ENCODE measurements at regions not wholly inside any gene's neighbourhood (a gene's known extent, or its start where the extent isn't known, plus 50 kb on each side); places are given as distances from the start of the nearest gene placed in this dataset.

DNA sequence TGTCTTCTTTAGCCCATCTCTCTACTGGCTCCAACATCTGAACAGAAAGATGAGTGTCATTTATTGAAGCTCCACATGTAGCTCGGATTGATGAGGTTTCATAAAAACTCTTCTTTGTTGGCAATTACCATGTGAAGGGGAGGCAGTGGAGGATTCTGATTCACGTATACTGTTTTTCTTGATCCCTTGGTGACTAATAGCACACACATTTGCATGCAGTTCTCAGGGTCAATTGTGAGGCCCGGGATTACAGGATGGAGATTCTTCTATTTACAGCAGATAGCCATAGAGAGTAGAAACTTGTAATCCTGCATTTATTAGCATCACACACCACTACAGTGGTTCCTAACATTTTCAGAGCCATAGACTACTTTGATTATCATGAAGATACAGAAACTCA lies 133.2 kb upstream of the MARCHF11 start:
- H3K4me3 ChIP-seq (replicated peaks; ENCODE audit: low read depth, low read length), result no peak overlapping the region
- DNase-seq (ENCODE audit: extremely low read depth, low read depth), result no peak
- TF ChIP-seq, protein P1, sequence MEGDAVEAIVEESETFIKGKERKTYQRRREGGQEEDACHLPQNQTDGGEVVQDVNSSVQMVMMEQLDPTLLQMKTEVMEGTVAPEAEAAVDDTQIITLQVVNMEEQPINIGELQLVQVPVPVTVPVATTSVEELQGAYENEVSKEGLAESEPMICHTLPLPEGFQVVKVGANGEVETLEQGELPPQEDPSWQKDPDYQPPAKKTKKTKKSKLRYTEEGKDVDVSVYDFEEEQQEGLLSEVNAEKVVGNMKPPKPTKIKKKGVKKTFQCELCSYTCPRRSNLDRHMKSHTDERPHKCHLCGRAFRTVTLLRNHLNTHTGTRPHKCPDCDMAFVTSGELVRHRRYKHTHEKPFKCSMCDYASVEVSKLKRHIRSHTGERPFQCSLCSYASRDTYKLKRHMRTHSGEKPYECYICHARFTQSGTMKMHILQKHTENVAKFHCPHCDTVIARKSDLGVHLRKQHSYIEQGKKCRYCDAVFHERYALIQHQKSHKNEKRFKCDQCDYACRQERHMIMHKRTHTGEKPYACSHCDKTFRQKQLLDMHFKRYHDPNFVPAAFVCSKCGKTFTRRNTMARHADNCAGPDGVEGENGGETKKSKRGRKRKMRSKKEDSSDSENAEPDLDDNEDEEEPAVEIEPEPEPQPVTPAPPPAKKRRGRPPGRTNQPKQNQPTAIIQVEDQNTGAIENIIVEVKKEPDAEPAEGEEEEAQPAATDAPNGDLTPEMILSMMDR (IDR thresholded peaks at IDR 0.05; ENCODE audit: low read depth, low read length, missing control alignments), result no peak

DNA sequence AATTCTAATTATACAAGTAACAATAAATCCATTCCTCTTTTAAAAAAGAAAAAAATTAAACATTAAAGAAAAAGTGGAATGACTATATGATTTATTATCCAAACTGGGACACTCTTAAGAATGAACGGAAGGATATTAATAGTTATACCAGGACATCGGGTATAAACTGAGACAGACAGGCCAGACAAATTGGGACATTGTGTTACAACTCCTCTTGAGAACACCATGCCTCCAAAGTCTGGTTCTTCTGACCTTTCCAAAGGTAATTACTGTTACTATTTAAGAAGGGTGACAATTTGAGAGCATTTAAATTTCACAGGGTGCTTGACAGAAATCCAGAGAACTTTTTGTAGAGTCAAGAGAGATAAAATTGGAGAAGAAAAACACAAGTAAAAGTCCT lies 132.1 kb upstream of the MARCHF11 start:
- DNase-seq (ENCODE audit: extremely low read depth, low read depth), result no peak
- TF ChIP-seq, protein P1 (IDR thresholded peaks at IDR 0.05; ENCODE audit: low read depth, low read length, missing control alignments), result no peak
- H3K4me3 ChIP-seq (replicated peaks; ENCODE audit: low read depth, low read length), result no peak overlapping the region

DNA sequence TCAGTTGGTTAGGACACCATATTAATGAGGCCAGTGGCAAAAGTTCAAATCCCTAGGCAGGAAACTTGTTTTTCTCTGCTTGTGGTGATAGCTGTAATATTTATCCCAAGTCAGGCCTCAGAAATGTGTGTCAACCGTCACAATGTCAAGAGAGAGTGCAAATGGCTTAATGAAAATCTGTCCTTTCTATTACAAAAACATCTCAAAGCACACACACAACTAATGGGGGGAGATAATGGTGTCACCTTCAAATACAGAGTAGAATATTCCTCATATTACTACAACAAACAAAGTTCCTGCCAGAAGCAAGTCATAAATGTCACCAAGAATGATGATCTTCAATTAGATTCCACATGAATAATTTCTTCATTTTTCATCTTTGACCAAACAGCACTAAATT lies 127.2 kb upstream of the MARCHF11 start:
- TF ChIP-seq, protein P1 (IDR thresholded peaks at IDR 0.05; ENCODE audit: low read depth, low read length, missing control alignments), result no peak
- no peak for DNase-seq (ENCODE audit: extremely low read depth, low read depth)
- no peak overlapping the region for H3K4me3 ChIP-seq (replicated peaks; ENCODE audit: low read depth, low read length)

DNA sequence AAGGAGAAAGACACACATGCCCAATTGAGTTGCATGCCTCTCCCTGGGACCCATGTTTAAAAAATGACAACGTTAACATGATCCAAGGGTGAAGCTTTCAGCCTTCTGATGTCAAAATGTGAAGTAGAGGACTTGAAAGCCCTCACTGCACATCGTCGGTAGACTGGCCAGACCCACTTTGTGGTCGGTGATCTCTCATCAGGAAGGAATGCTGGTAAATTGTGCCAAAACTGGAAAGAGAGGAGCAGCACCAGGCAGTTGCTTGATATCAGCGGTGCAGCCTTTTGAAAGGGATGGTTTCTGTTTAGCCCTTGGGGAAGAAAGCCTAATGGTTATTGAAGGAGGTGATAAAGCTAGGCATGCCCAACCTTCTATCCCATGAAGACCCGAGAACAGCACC lies 125.3 kb upstream of the MARCHF11 start:
- TF ChIP-seq, protein P1 (IDR thresholded peaks at IDR 0.05; ENCODE audit: low read depth, low read length, missing control alignments), result no peak
- no peak for DNase-seq (ENCODE audit: extremely low read depth, low read depth)
- no peak overlapping the region for H3K4me3 ChIP-seq (replicated peaks; ENCODE audit: low read depth, low read length)

GRCh38 chr5:16296946-16297345 lies 117.4 kb upstream of the MARCHF11 start:
- TF ChIP-seq, protein P1 (IDR thresholded peaks at IDR 0.05; ENCODE audit: low read depth, low read length, missing control alignments), result no peak
- H3K4me3 ChIP-seq (replicated peaks; ENCODE audit: low read depth, low read length), result no peak overlapping the region
- no peak for DNase-seq (ENCODE audit: extremely low read depth, low read depth)

DNA sequence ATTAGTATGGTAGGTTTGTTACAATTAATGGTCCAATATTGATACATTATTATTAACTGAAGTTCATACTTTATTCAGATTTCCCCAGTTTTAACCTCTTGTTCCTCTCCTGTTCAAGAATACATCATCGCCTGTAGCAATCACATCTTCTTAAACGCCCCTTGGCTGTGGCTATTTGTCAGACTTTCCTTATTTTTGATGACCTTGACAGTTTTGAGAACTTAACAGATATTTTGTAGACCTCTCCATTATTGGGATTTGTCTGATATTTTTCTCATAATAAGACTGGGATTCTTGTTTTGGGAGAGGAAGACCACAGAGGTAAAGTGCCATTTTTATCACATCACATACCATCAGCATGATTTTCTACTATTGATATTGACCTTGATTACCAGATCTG lies 112.3 kb upstream of the MARCHF11 start:
- no peak overlapping the region for H3K4me3 ChIP-seq (replicated peaks; ENCODE audit: low read depth, low read length)
- TF ChIP-seq, protein P1 (IDR thresholded peaks at IDR 0.05; ENCODE audit: low read depth, low read length, missing control alignments), result no peak
- DNase-seq (ENCODE audit: extremely low read depth, low read depth), result no peak

GRCh38 chr5:16291474-16291873 lies 111.9 kb upstream of the MARCHF11 start:
- TF ChIP-seq, protein P1 (IDR thresholded peaks at IDR 0.05; ENCODE audit: low read depth, low read length, missing control alignments), result no peak
- H3K4me3 ChIP-seq (replicated peaks; ENCODE audit: low read depth, low read length), result no peak overlapping the region
- no peak for DNase-seq (ENCODE audit: extremely low read depth, low read depth)

Measured in HFF-Myc (cell line).